GM12891 (cell line): ENCODE measurements at regions not wholly inside any gene's neighbourhood (a gene's known extent, or its start where the extent isn't known, plus 50 kb on each side); places are given as distances from the start of the nearest gene placed in this dataset.

Source experiments
- PAX5 ChIP-seq: IDR thresholded peaks from 2 replicates; pipeline ENCODE4 v1.6.1; 2011; ENCODE audit warnings: low read length, moderate library complexity, mild to moderate bottlenecking; ENCODE audit not compliant: insufficient read depth, severe bottlenecking
- POLR2A ChIP-seq: IDR thresholded peaks from 2 replicates; pipeline ENCODE4 v1.6.1; 2011; ENCODE audit warnings: low read depth, low read length, control low read depth
- POLR2AphosphoS5 ChIP-seq: IDR thresholded peaks from 2 replicates; pipeline ENCODE4 v1.6.1; 2011; ENCODE audit warnings: low read depth, low read length, control low read depth
- POU2F2 ChIP-seq: IDR thresholded peaks from 2 replicates; pipeline ENCODE4 v1.6.1; 2011; ENCODE audit warnings: low read depth, mild to moderate bottlenecking, control low read depth, low read length, moderate library complexity
- SPI1 ChIP-seq: IDR thresholded peaks from 2 replicates; pipeline ENCODE4 v1.6.1; 2011; ENCODE audit warnings: low read depth, low read length, control low read depth
- TAF1 ChIP-seq: IDR thresholded peaks from 2 replicates; pipeline ENCODE4 v1.6.1; 2011; ENCODE audit warnings: low read depth, low read length, control low read depth

GRCh38 chr1:178587096-178587495 lies 74.2 kb downstream of the TEX35 start:
- TF ChIP-seq POLR2A (no peak), POLR2AphosphoS5 (no peak), SPI1 (no peak), TAF1 (no peak), POU2F2 (no peak), PAX5 (no peak)
